ENCODE measurements at regions not wholly inside any gene's neighbourhood (a gene's known extent, or its start where the extent isn't known, plus 50 kb on each side); places are given as distances from the start of the nearest gene placed in this dataset.

DNA sequence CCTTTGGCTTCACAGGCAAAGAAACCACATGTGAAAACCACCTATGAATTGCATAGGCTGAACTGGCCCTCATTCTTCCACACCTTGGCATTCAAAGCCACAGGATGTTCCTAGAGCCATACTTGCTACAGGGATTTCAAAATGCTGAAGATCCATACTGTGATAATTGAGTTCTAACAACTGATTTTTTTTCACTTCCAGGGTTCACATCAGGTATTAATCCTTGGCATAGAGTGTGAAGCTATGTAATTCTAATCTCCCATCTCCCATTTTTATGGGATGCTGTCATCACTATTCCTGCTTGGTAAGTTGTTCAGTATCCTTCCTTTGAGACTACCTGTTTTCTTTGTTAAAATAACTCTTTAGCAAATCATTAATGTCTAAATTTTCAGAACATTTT lies 1569.2 kb upstream of the ADGRL3 start (continued):
- TF ChIP-seq, protein P1, sequence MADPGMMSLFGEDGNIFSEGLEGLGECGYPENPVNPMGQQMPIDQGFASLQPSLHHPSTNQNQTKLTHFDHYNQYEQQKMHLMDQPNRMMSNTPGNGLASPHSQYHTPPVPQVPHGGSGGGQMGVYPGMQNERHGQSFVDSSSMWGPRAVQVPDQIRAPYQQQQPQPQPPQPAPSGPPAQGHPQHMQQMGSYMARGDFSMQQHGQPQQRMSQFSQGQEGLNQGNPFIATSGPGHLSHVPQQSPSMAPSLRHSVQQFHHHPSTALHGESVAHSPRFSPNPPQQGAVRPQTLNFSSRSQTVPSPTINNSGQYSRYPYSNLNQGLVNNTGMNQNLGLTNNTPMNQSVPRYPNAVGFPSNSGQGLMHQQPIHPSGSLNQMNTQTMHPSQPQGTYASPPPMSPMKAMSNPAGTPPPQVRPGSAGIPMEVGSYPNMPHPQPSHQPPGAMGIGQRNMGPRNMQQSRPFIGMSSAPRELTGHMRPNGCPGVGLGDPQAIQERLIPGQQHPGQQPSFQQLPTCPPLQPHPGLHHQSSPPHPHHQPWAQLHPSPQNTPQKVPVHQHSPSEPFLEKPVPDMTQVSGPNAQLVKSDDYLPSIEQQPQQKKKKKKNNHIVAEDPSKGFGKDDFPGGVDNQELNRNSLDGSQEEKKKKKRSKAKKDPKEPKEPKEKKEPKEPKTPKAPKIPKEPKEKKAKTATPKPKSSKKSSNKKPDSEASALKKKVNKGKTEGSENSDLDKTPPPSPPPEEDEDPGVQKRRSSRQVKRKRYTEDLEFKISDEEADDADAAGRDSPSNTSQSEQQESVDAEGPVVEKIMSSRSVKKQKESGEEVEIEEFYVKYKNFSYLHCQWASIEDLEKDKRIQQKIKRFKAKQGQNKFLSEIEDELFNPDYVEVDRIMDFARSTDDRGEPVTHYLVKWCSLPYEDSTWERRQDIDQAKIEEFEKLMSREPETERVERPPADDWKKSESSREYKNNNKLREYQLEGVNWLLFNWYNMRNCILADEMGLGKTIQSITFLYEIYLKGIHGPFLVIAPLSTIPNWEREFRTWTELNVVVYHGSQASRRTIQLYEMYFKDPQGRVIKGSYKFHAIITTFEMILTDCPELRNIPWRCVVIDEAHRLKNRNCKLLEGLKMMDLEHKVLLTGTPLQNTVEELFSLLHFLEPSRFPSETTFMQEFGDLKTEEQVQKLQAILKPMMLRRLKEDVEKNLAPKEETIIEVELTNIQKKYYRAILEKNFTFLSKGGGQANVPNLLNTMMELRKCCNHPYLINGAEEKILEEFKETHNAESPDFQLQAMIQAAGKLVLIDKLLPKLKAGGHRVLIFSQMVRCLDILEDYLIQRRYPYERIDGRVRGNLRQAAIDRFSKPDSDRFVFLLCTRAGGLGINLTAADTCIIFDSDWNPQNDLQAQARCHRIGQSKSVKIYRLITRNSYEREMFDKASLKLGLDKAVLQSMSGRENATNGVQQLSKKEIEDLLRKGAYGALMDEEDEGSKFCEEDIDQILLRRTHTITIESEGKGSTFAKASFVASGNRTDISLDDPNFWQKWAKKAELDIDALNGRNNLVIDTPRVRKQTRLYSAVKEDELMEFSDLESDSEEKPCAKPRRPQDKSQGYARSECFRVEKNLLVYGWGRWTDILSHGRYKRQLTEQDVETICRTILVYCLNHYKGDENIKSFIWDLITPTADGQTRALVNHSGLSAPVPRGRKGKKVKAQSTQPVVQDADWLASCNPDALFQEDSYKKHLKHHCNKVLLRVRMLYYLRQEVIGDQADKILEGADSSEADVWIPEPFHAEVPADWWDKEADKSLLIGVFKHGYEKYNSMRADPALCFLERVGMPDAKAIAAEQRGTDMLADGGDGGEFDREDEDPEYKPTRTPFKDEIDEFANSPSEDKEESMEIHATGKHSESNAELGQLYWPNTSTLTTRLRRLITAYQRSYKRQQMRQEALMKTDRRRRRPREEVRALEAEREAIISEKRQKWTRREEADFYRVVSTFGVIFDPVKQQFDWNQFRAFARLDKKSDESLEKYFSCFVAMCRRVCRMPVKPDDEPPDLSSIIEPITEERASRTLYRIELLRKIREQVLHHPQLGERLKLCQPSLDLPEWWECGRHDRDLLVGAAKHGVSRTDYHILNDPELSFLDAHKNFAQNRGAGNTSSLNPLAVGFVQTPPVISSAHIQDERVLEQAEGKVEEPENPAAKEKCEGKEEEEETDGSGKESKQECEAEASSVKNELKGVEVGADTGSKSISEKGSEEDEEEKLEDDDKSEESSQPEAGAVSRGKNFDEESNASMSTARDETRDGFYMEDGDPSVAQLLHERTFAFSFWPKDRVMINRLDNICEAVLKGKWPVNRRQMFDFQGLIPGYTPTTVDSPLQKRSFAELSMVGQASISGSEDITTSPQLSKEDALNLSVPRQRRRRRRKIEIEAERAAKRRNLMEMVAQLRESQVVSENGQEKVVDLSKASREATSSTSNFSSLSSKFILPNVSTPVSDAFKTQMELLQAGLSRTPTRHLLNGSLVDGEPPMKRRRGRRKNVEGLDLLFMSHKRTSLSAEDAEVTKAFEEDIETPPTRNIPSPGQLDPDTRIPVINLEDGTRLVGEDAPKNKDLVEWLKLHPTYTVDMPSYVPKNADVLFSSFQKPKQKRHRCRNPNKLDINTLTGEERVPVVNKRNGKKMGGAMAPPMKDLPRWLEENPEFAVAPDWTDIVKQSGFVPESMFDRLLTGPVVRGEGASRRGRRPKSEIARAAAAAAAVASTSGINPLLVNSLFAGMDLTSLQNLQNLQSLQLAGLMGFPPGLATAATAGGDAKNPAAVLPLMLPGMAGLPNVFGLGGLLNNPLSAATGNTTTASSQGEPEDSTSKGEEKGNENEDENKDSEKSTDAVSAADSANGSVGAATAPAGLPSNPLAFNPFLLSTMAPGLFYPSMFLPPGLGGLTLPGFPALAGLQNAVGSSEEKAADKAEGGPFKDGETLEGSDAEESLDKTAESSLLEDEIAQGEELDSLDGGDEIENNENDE (IDR thresholded peaks at IDR 0.05; ENCODE audit: insufficient replicate concordance, low read length), result no peak
- TF ChIP-seq SP4 (IDR thresholded peaks at IDR 0.05; ENCODE audit: low read length), result no peak
- no peak for TF ChIP-seq ASH2L (IDR thresholded peaks at IDR 0.05; ENCODE audit: low read length)
- TF ChIP-seq BACH1 (IDR thresholded peaks at IDR 0.05; ENCODE audit: low read length), result no peak
- TF ChIP-seq HDAC2 (IDR thresholded peaks at IDR 0.05; ENCODE audit: borderline replicate concordance in 1 of 2, low read depth in 2 of 2, low read length in 2 of 2), result no peak
- TF ChIP-seq GABPA (IDR thresholded peaks at IDR 0.05; ENCODE audit: borderline replicate concordance, insufficient read depth, low read length), result no peak
- no peak for TF ChIP-seq BCL11A (IDR thresholded peaks at IDR 0.05; ENCODE audit: low read depth in 2 of 2, low read length in 2 of 2)
- no peak for TF ChIP-seq RAD21 (IDR thresholded peaks at IDR 0.05 in 1 of 2, conservative IDR thresholded peaks at IDR 0.05 in 1 of 2; ENCODE audit: low read depth in 2 of 2, low read length in 2 of 2)
- TF ChIP-seq RBBP5 (IDR thresholded peaks at IDR 0.05; ENCODE audit: borderline replicate concordance, low read depth, low read length), result no peak
- TF ChIP-seq JUND (IDR thresholded peaks at IDR 0.05; ENCODE audit: low read length), result no peak
